ENCODE measurements at regions not wholly inside any gene's neighbourhood (a gene's known extent, or its start where the extent isn't known, plus 50 kb on each side); places are given as distances from the start of the nearest gene placed in this dataset.

GRCh38 chr5:125551797-125552196, 805.4 kb upstream of the ZNF608 start:
- H2AFZ ChIP-seq (replicated peaks): no peak overlapping the region
- peaks cover 61% of the 10 kb centered on the region for H3K4me1 Mint-ChIP-seq
- peaks cover 5% of the 10 kb centered on the region for H3K9me3 Mint-ChIP-seq
- H3K4me3 ChIP-seq: no peak overlapping the region
- no peak overlapping the region for H3K27ac ChIP-seq
- H3F3A ChIP-seq (ENCODE audit: low read depth): peaks cover 7% of the 10 kb centered on the region
- no peaks in the 10 kb centered on the region for H4K20me1 ChIP-seq (ENCODE audit: low read depth)
- H3K9ac ChIP-seq: no peak overlapping the region
- H3K36me3 ChIP-seq: no peaks in the 10 kb centered on the region
- no peak for TF ChIP-seq CTCF (IDR thresholded peaks at IDR 0.05)
- no peak for TF ChIP-seq EZH2phosphoT487 (IDR thresholded peaks at IDR 0.05)
- no peak for TF ChIP-seq EZH2 (IDR thresholded peaks at IDR 0.05)
- no peaks in the 10 kb centered on the region for H3K9me3 ChIP-seq (ENCODE audit: low read depth)
- H3K79me2 ChIP-seq (ENCODE audit: low read depth): no peaks in the 10 kb centered on the region
- H3K4me1 ChIP-seq: peaks cover 30% of the 10 kb centered on the region
- no peak overlapping the region for H3K4me3 Mint-ChIP-seq
- H3K27me3 ChIP-seq: no peaks in the 10 kb centered on the region
- DNase-seq (ENCODE audit: low spot score): no peak
- H3K27me3 Mint-ChIP-seq (ENCODE audit: insufficient read depth, low read depth): peaks cover 5% of the 10 kb centered on the region
- H3K27ac Mint-ChIP-seq: no peak overlapping the region
- H3K4me2 ChIP-seq: no peak overlapping the region
- peaks cover 6% of the 10 kb centered on the region for H3K36me3 Mint-ChIP-seq

- Mint-ChIP-seq H3K4me3 (no peak overlapping the region), H3K36me3 (peaks cover 4% of the 10 kb centered on the region), H3K27ac (no peak overlapping the region), H3K27me3 (ENCODE audit: insufficient read depth, low read depth) (peaks cover 5% of the 10 kb centered on the region), H3K9me3 (peaks cover 2% of the 10 kb centered on the region), H3K4me1 (peaks cover 60% of the 10 kb centered on the region)
- DNase-seq (ENCODE audit: low spot score): no peak
- Histone ChIP-seq H3K4me2 (no peak overlapping the region), H3K79me2 (ENCODE audit: low read depth) (no peaks in the 10 kb centered on the region), H3K4me3 (no peak overlapping the region), H4K20me1 (ENCODE audit: low read depth) (no peaks in the 10 kb centered on the region), H3K9ac (no peak overlapping the region), H3F3A (ENCODE audit: low read depth) (peaks cover 7% of the 10 kb centered on the region), H3K4me1 (peaks cover 30% of the 10 kb centered on the region), H3K27ac (no peak overlapping the region), H3K36me3 (no peaks in the 10 kb centered on the region), H3K27me3 (no peaks in the 10 kb centered on the region), H2AFZ (replicated peaks) (no peak overlapping the region), H3K9me3 (ENCODE audit: low read depth) (no peaks in the 10 kb centered on the region)
- TF ChIP-seq CTCF (IDR thresholded peaks at IDR 0.05): no peak
- TF ChIP-seq EZH2phosphoT487 (IDR thresholded peaks at IDR 0.05): no peak
- TF ChIP-seq EZH2 (IDR thresholded peaks at IDR 0.05): no peak
Observed at GRCh38 chr5:125552486-125552885, 806.0 kb upstream of the ZNF608 start.

GRCh38 chr5:125554355-125554754, 807.9 kb upstream of the ZNF608 start:
- peaks cover 28% of the 10 kb centered on the region for H3K4me1 ChIP-seq
- no peak overlapping the region for H3K27ac ChIP-seq
- no peak overlapping the region for H2AFZ ChIP-seq (replicated peaks)
- no peaks in the 10 kb centered on the region for H3K27me3 ChIP-seq
- peaks cover 2% of the 10 kb centered on the region for H3K36me3 Mint-ChIP-seq
- H3K4me2 ChIP-seq: no peak overlapping the region
- peak overlapping the region; percentile 62 for H3K27ac Mint-ChIP-seq
- H3F3A ChIP-seq (ENCODE audit: low read depth): peaks cover 7% of the 10 kb centered on the region
- peaks cover 45% of the 10 kb centered on the region for H3K4me1 Mint-ChIP-seq
- H3K9me3 ChIP-seq (ENCODE audit: low read depth): no peaks in the 10 kb centered on the region
- no peaks in the 10 kb centered on the region for H3K9me3 Mint-ChIP-seq
- no peak overlapping the region for H3K4me3 Mint-ChIP-seq
- peak; percentile 68 for DNase-seq (ENCODE audit: low spot score)
- H3K4me3 ChIP-seq: no peak overlapping the region
- TF ChIP-seq CTCF (IDR thresholded peaks at IDR 0.05): no peak
- TF ChIP-seq EZH2 (IDR thresholded peaks at IDR 0.05): no peak
- TF ChIP-seq EZH2phosphoT487 (IDR thresholded peaks at IDR 0.05): no peak
- H3K36me3 ChIP-seq: no peaks in the 10 kb centered on the region
- no peaks in the 10 kb centered on the region for H4K20me1 ChIP-seq (ENCODE audit: low read depth)
- no peak overlapping the region for H3K9ac ChIP-seq
- H3K79me2 ChIP-seq (ENCODE audit: low read depth): no peaks in the 10 kb centered on the region
- peaks cover 5% of the 10 kb centered on the region for H3K27me3 Mint-ChIP-seq (ENCODE audit: insufficient read depth, low read depth)
